ENCODE measurements at regions not wholly inside any gene's neighbourhood (a gene's known extent, or its start where the extent isn't known, plus 50 kb on each side); places are given as distances from the start of the nearest gene placed in this dataset.
A peak's percentile ranks its signal among the peaks of the same experiment; 100 is the strongest.

DNA sequence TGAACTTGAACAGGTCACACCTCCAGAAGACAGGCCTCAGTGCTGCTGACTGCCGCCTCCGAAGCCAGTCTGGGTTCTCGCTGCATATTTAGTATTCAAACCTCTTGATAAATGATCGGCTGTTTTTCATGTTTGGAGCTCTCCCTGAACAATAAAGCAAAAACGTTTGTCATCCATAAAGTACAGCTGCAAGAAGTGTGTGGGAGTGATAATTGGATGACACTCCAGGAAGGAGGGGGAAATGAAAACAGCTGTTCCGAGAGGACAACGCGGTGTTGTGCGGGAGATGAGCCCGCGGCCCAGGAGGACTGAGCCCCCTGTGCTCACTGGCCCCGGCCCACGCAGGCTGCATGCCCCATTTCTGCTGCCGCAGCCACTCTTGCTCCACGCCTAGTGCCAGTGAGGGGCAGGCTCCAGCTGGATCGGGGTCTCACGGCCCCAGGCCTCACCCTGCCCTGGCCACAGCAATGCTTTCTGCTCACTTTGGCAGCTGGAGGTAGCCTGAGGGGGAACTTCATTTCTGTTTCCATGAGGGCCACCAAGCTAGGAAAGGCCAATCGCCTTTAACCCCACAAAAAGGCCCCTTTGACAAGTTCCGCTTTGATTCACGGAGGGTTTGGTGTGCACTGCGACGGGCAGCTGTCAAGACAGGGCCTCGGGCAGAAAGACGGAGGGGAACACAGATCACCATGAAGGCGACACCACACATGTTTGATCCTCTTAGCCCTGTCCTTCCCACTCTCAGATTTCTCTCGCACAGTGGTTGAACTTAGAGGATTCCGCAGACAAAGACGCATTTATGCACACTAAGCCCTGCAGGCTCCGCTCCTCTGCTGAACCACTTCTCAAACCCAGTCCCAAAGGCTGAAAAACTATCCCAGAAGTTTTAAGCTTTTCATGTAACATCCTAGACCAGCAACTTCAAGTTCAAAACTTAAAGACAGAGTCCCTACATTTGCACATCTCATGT, 537.6 kb downstream of the EFNB2 start:
- DNase-seq (ENCODE audit: extremely low spot score in 2 of 2) = peak in 1 of 2 donors; percentile 77
- Histone ChIP-seq H3K9me3 (no peaks in the 10 kb centered on the region), H3K4me1 (no peaks in the 10 kb centered on the region), H3K27me3 (no peaks in the 10 kb centered on the region), H3K36me3 (no peaks in the 10 kb centered on the region), H3K27ac (no peak overlapping the region), H3K4me3 (no peak overlapping the region)
- intact Hi-C loops (cut with DNase I) = no loop called here
- TF ChIP-seq, protein P1, sequence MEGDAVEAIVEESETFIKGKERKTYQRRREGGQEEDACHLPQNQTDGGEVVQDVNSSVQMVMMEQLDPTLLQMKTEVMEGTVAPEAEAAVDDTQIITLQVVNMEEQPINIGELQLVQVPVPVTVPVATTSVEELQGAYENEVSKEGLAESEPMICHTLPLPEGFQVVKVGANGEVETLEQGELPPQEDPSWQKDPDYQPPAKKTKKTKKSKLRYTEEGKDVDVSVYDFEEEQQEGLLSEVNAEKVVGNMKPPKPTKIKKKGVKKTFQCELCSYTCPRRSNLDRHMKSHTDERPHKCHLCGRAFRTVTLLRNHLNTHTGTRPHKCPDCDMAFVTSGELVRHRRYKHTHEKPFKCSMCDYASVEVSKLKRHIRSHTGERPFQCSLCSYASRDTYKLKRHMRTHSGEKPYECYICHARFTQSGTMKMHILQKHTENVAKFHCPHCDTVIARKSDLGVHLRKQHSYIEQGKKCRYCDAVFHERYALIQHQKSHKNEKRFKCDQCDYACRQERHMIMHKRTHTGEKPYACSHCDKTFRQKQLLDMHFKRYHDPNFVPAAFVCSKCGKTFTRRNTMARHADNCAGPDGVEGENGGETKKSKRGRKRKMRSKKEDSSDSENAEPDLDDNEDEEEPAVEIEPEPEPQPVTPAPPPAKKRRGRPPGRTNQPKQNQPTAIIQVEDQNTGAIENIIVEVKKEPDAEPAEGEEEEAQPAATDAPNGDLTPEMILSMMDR (IDR thresholded peaks at IDR 0.05) = no peak
- TF ChIP-seq POLR2A (IDR thresholded peaks at IDR 0.05) (no peak), POLR2AphosphoS5 (IDR thresholded peaks at IDR 0.05; ENCODE audit: insufficient read depth in 1 of 2, low read depth in 1 of 2) (no peak)

DNA sequence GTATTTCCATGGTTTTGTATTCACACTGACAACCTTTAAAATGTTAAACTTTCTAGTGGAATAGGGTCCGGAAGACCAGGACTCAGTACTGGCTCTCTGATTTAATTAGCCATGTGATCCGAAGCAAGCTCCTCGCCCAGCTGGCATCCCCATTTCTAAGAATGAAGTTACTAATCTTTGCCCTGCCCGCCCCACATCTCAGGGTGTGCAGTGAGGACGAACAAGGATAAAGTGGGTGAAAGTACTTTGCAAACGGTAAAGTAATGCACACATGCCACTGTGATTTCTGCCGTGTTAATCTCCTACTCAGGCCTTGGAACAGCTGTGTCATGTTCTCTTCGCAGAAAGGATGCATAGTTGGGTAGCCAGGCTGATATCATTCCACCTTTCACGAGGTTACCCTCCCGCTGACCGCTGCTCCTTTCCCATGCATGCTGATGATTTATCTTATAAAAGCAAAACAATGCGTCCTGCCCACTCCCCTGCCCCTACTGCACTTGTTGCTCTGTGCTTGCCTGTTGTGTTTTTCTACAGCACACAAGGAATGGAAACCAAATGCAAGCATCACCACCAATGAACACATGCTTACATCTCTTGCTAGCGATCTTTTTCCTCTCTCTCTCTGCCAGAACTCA, 539.0 kb downstream of the EFNB2 start:
- TF ChIP-seq POLR2AphosphoS5 (IDR thresholded peaks at IDR 0.05; ENCODE audit: insufficient read depth in 1 of 2, low read depth in 1 of 2) (no peak), POLR2A (IDR thresholded peaks at IDR 0.05) (no peak)
- TF ChIP-seq, protein P1 (IDR thresholded peaks at IDR 0.05) = no peak
- H3K27me3 ChIP-seq = no peaks in the 10 kb centered on the region
- H3K9me3 ChIP-seq = no peaks in the 10 kb centered on the region
- no peaks in the 10 kb centered on the region for H3K36me3 ChIP-seq
- intact Hi-C loops (cut with DNase I) = no loop called here
- no peak overlapping the region for H3K27ac ChIP-seq
- H3K4me1 ChIP-seq = no peaks in the 10 kb centered on the region
- DNase-seq (ENCODE audit: extremely low spot score in 2 of 2) = no peak
- H3K4me3 ChIP-seq = no peak overlapping the region

DNA sequence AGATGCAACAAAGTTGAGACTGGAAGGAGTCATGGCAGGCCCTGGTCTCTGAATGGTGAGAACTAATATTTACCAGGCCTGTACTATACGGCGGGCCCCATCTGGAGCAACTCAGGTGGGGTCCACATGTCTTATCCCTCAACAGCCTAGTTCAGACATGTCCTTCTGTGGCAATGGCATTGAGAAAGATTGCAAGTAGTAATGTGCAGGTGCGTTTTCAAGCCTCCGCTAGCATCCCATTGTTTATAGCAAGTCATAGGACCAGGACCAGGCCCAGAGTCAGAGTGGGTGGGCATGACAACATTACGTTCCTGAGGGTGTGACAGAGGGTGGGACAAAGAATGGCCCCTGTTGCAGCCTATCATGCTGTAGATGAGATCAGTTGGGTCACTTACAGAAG, 541.1 kb downstream of the EFNB2 start:
- H3K4me1 ChIP-seq = no peaks in the 10 kb centered on the region
- H3K27me3 ChIP-seq = no peaks in the 10 kb centered on the region
- no peak overlapping the region for H3K27ac ChIP-seq
- H3K36me3 ChIP-seq = no peaks in the 10 kb centered on the region
- DNase-seq (ENCODE audit: extremely low spot score in 2 of 2) = peak in 1 of 2 donors; percentile 82
- intact Hi-C loops (cut with DNase I) = no loop called here
- no peaks in the 10 kb centered on the region for H3K9me3 ChIP-seq
- H3K4me3 ChIP-seq = no peak overlapping the region
- TF ChIP-seq, protein P1 (IDR thresholded peaks at IDR 0.05) = no peak
- TF ChIP-seq POLR2A (IDR thresholded peaks at IDR 0.05) (no peak), POLR2AphosphoS5 (IDR thresholded peaks at IDR 0.05; ENCODE audit: insufficient read depth in 1 of 2, low read depth in 1 of 2) (no peak)

DNA sequence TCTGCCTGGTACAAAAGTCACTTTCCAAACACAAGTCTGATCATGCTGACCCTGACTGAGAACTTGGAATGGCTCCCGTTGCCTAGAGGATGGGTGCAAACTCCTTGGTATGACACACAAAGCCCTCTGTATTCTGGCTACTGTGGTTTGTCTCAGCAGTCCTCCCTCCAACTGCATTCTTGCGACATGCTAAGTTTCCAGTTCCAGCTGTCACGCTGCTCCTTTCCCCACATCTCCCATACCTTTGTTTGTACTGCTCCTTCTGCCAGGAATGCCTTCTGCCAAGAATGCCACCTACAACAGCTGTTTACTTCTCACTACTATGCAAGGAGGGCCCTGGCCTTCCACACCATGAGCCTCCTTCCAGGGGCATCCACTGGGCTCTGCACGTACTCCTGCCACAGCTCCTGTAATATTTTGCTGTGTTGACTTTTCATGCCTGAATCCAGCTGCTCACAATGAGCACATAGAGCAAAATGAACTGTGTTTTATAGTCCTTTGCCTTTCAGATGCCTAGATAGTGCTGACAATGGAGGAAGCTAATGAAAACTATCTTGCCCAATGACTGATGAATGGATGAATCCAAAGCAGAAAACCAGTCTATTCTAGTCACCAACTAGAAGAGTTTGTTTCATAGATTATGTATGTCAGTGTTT, 543.7 kb downstream of the EFNB2 start:
- H3K4me3 ChIP-seq = no peak overlapping the region
- intact Hi-C loops (cut with DNase I) = no loop called here
- H3K27ac ChIP-seq = no peak overlapping the region
- peak in 1 of 2 donors; percentile 83 for DNase-seq (ENCODE audit: extremely low spot score in 2 of 2)
- H3K9me3 ChIP-seq = no peaks in the 10 kb centered on the region
- TF ChIP-seq POLR2AphosphoS5 (IDR thresholded peaks at IDR 0.05; ENCODE audit: insufficient read depth in 1 of 2, low read depth in 1 of 2) (no peak), POLR2A (IDR thresholded peaks at IDR 0.05) (no peak)
- TF ChIP-seq, protein P1 (IDR thresholded peaks at IDR 0.05) = no peak
- no peaks in the 10 kb centered on the region for H3K4me1 ChIP-seq
- H3K27me3 ChIP-seq = no peaks in the 10 kb centered on the region
- H3K36me3 ChIP-seq = no peaks in the 10 kb centered on the region

All from vagina (tissue), 2 donors.